Neural cell (in vitro differentiated cells): ENCODE measurements at regions not wholly inside any gene's neighbourhood (a gene's known extent, or its start where the extent isn't known, plus 50 kb on each side); places are given as distances from the start of the nearest gene placed in this dataset.

Experiments
- H2AFZ ChIP-seq: fragments of 200-600, 300-800 bp; sonication (generic), shearing (Covaris generic); 2 replicates; pipeline ENCODE4 v1.6.0; 2014; ENCODE audit warnings: low read depth, mild to moderate bottlenecking, antibody characterized with exemption, low read length, moderate library complexity
- H3F3A ChIP-seq: fragments of 200-600 bp; shearing (Covaris generic); 2 replicates; pipeline ENCODE4 v1.6.1; 2016; ENCODE audit warnings: mild to moderate bottlenecking, moderate library complexity, mixed read lengths, antibody characterized with exemption, low read length; ENCODE audit not compliant: insufficient read depth, poor library complexity, severe bottlenecking
- H3K27ac ChIP-seq: fragments of 200-600, 300-800 bp; sonication (generic), shearing (Covaris generic); 2 replicates; pipeline ENCODE4 v1.5.1; 2014; ENCODE audit warnings: mild to moderate bottlenecking, low read length, moderate library complexity
- H3K27me3 ChIP-seq: fragments of 300-800, 200-600 bp; sonication (generic), shearing (Covaris generic); 2 replicates; pipeline ENCODE4 v1.6.0; 2014; ENCODE audit warnings: mild to moderate bottlenecking, low read depth, low read length, moderate library complexity; ENCODE audit not compliant: insufficient read depth
- H3K36me3 ChIP-seq: fragments of 300-800, 200-600 bp; sonication (generic), shearing (Covaris generic); 2 replicates; pipeline ENCODE4 v1.5.1; 2014; ENCODE audit warnings: mild to moderate bottlenecking, antibody characterized with exemption, low read length, moderate library complexity; ENCODE audit not compliant: insufficient read depth
- H3K4me2 ChIP-seq: fragments of 300-800, 200-600 bp; sonication (generic), shearing (Covaris generic); 2 replicates; pipeline ENCODE4 v1.6.0; 2014; ENCODE audit warnings: mild to moderate bottlenecking, low read length
- H3K4me3 ChIP-seq: fragments of 300-800, 200-600 bp; sonication (generic), shearing (Covaris generic); 2 replicates; pipeline ENCODE4 v1.5.1; 2014; ENCODE audit warnings: mild to moderate bottlenecking, low read length, moderate library complexity
- H3K79me2 ChIP-seq: fragments of 200-600 bp; shearing (Covaris generic); replicated peaks from 2 replicates; pipeline ENCODE4 v1.6.0; 2014; ENCODE audit warnings: mild to moderate bottlenecking, low read length, moderate library complexity; ENCODE audit not compliant: insufficient read depth
- H3K9ac ChIP-seq: fragments of 300-800, 200-600 bp; sonication (generic), shearing (Covaris generic); 2 replicates; pipeline ENCODE4 v1.6.1; 2016; ENCODE audit warnings: mild to moderate bottlenecking, low read length, mixed read lengths
- H3K9me2 ChIP-seq: fragments of 200-600 bp; shearing (Covaris generic); 2 replicates; pipeline ENCODE4 v1.6.1; 2016; ENCODE audit warnings: mild to moderate bottlenecking, low read length, mixed read lengths; ENCODE audit not compliant: insufficient read depth
- H3K9me3 ChIP-seq: fragments of 200-600, 300-800 bp; sonication (generic), shearing (Covaris generic); 2 replicates; pipeline ENCODE4 v1.6.1; 2016; ENCODE audit warnings: mild to moderate bottlenecking, mixed run types, low read length, moderate library complexity, mixed read lengths
- H4K20me1 ChIP-seq: fragments of 200-600 bp; shearing (Covaris generic); 2 replicates; pipeline ENCODE4 v1.6.1; 2016; ENCODE audit warnings: mild to moderate bottlenecking, mixed run types; ENCODE audit not compliant: insufficient read depth
- EP300 ChIP-seq: fragments of 450-650 bp; conservative IDR thresholded peaks from 2 replicates; pipeline ENCODE4 v1.6.1; 2014; ENCODE audit warnings: antibody characterized with exemption, mild to moderate bottlenecking, moderate library complexity; ENCODE audit not compliant: poor library complexity, severe bottlenecking
- EZH2 ChIP-seq: fragments of 200-600, 300-800 bp; shearing (Covaris generic), sonication (generic); IDR thresholded peaks from 2 replicates; pipeline ENCODE4 v1.6.1; 2014; ENCODE audit warnings: antibody characterized with exemption, low read length, borderline replicate concordance, mild to moderate bottlenecking; ENCODE audit not compliant: insufficient read depth, poor library complexity, severe bottlenecking
- MXI1 ChIP-seq: fragments of 450-650 bp; conservative IDR thresholded peaks from 2 replicates; pipeline ENCODE4 v1.6.1; 2014; ENCODE audit warnings: antibody characterized with exemption, mild to moderate bottlenecking; ENCODE audit not compliant: poor library complexity, severe bottlenecking
- POLR2AphosphoS5 ChIP-seq: IDR thresholded peaks from 2 replicates; pipeline ENCODE4 v1.6.1; 2012
- RAD21 ChIP-seq: fragments of 450-650 bp; conservative IDR thresholded peaks from 2 replicates; pipeline ENCODE4 v1.6.1; 2014; ENCODE audit warnings: antibody characterized with exemption, mild to moderate bottlenecking, moderate library complexity
- SMC3 ChIP-seq: fragments of 450-650 bp; conservative IDR thresholded peaks from 2 replicates; pipeline ENCODE4 v1.6.1; 2014; ENCODE audit warnings: antibody characterized with exemption, mild to moderate bottlenecking, moderate library complexity; ENCODE audit not compliant: poor library complexity
- TAF1 ChIP-seq: IDR thresholded peaks from 2 replicates; pipeline ENCODE4 v1.6.1; 2012; ENCODE audit warnings: low read depth
- TF ChIP-seq, protein P1 (sequence below): IDR thresholded peaks from 2 replicates; pipeline ENCODE4 v1.6.1; 2012; ENCODE audit warnings: borderline replicate concordance
- TF ChIP-seq, protein P2 (sequence below): fragments of 450-650 bp; IDR thresholded peaks from 2 replicates; pipeline ENCODE4 v1.5.1; 2014; ENCODE audit warnings: antibody characterized with exemption, mild to moderate bottlenecking, moderate library complexity; ENCODE audit not compliant: poor library complexity, severe bottlenecking

DNA sequence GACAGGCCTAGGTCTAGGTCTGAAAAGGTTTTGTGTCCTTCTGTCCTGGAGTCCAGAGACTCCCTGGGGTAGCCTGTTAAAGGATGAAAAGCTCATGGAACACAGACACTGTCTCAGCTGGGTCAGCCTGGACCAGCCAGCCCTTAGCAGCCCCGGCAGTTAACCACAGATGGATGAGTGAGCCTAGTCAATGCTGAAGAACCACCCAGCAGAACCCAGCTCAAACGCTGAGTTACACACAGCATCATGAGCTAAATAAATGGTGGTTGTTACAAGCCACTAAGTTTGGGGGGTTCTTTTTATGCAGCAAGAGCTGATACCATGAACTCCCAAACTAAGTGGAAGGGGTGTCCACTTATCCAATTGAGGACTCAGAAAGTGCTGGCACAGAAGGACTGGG lies 472.8 kb upstream of the PROK2 start:
- Histone ChIP-seq H3K36me3 (no peaks in the 10 kb centered on the region), H3K4me3 (no peak overlapping the region), H3K79me2 (no peaks in the 10 kb centered on the region), H3F3A (no peaks in the 10 kb centered on the region), H3K9me2 (no peaks in the 10 kb centered on the region), H3K27ac (no peak overlapping the region), H3K27me3 (no peaks in the 10 kb centered on the region), H3K4me2 (no peak overlapping the region), H3K9ac (no peak overlapping the region), H2AFZ (no peak overlapping the region), H4K20me1 (no peaks in the 10 kb centered on the region), H3K9me3 (no peaks in the 10 kb centered on the region)
- TF ChIP-seq TAF1 (no peak), POLR2AphosphoS5 (no peak), EP300 (no peak), RAD21 (no peak), MXI1 (no peak), EZH2 (no peak), SMC3 (no peak)
- TF ChIP-seq, protein P1, sequence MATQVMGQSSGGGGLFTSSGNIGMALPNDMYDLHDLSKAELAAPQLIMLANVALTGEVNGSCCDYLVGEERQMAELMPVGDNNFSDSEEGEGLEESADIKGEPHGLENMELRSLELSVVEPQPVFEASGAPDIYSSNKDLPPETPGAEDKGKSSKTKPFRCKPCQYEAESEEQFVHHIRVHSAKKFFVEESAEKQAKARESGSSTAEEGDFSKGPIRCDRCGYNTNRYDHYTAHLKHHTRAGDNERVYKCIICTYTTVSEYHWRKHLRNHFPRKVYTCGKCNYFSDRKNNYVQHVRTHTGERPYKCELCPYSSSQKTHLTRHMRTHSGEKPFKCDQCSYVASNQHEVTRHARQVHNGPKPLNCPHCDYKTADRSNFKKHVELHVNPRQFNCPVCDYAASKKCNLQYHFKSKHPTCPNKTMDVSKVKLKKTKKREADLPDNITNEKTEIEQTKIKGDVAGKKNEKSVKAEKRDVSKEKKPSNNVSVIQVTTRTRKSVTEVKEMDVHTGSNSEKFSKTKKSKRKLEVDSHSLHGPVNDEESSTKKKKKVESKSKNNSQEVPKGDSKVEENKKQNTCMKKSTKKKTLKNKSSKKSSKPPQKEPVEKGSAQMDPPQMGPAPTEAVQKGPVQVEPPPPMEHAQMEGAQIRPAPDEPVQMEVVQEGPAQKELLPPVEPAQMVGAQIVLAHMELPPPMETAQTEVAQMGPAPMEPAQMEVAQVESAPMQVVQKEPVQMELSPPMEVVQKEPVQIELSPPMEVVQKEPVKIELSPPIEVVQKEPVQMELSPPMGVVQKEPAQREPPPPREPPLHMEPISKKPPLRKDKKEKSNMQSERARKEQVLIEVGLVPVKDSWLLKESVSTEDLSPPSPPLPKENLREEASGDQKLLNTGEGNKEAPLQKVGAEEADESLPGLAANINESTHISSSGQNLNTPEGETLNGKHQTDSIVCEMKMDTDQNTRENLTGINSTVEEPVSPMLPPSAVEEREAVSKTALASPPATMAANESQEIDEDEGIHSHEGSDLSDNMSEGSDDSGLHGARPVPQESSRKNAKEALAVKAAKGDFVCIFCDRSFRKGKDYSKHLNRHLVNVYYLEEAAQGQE, result no peak
- TF ChIP-seq, protein P2, sequence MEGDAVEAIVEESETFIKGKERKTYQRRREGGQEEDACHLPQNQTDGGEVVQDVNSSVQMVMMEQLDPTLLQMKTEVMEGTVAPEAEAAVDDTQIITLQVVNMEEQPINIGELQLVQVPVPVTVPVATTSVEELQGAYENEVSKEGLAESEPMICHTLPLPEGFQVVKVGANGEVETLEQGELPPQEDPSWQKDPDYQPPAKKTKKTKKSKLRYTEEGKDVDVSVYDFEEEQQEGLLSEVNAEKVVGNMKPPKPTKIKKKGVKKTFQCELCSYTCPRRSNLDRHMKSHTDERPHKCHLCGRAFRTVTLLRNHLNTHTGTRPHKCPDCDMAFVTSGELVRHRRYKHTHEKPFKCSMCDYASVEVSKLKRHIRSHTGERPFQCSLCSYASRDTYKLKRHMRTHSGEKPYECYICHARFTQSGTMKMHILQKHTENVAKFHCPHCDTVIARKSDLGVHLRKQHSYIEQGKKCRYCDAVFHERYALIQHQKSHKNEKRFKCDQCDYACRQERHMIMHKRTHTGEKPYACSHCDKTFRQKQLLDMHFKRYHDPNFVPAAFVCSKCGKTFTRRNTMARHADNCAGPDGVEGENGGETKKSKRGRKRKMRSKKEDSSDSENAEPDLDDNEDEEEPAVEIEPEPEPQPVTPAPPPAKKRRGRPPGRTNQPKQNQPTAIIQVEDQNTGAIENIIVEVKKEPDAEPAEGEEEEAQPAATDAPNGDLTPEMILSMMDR, result no peak

DNA sequence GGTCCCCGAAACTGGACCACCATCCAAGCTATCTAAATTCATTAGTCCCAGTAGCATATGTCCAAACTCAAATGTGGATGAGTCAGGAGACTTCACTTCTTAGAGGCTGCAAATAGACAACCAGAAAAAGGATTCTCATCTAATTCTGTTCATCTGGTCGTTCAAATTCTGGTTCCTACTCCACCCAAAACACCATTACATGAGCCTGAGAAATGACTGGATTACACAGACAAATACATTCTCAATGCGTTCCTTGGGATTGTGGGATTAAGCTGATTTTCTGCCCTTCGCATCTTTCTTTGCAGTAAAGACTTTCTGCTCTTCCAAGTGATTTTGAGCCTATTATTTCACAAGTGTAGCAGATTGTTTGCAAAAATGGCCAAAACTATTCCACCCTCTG lies 472.3 kb upstream of the PROK2 start:
- H3K9me3 ChIP-seq, result no peaks in the 10 kb centered on the region
- no peak overlapping the region for H3K4me3 ChIP-seq
- no peaks in the 10 kb centered on the region for H3K36me3 ChIP-seq
- H3K9ac ChIP-seq, result no peak overlapping the region
- no peaks in the 10 kb centered on the region for H3K27me3 ChIP-seq
- no peaks in the 10 kb centered on the region for H3K79me2 ChIP-seq
- H4K20me1 ChIP-seq, result no peaks in the 10 kb centered on the region
- H3K4me2 ChIP-seq, result no peak overlapping the region
- no peak overlapping the region for H3K27ac ChIP-seq
- TF ChIP-seq POLR2AphosphoS5 (no peak), MXI1 (no peak), EZH2 (no peak), TAF1 (no peak), RAD21 (no peak), SMC3 (no peak), EP300 (no peak)
- TF ChIP-seq, protein P1, result no peak
- TF ChIP-seq, protein P2, result no peak
- H3F3A ChIP-seq, result no peaks in the 10 kb centered on the region
- H3K9me2 ChIP-seq, result no peaks in the 10 kb centered on the region
- H2AFZ ChIP-seq, result no peak overlapping the region
